ENCODE measurements at regions not wholly inside any gene's neighbourhood (a gene's known extent, or its start where the extent isn't known, plus 50 kb on each side); places are given as distances from the start of the nearest gene placed in this dataset.

DNA sequence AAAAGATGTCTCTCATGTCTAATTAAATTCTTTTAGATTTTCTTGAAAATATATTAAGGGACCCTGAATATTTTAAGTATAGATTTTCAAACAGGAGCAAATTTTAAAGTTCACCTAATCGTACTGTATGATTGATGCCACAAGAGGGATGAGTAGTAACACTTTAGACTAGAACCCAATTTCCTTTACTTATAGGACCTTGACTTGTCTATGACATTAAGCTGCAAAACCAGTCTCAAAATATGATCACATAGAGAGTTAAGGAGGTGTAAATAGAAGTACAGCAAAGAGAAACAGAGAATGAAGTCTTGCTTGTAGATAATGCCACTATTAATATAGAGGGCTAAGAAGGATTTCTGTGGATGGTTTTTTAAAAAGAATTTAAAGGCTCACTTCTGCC lies 312.9 kb upstream of the PRR16 start:
- TF ChIP-seq POLR2A (IDR thresholded peaks at IDR 0.05) = no peak
- TF ChIP-seq, protein P1, sequence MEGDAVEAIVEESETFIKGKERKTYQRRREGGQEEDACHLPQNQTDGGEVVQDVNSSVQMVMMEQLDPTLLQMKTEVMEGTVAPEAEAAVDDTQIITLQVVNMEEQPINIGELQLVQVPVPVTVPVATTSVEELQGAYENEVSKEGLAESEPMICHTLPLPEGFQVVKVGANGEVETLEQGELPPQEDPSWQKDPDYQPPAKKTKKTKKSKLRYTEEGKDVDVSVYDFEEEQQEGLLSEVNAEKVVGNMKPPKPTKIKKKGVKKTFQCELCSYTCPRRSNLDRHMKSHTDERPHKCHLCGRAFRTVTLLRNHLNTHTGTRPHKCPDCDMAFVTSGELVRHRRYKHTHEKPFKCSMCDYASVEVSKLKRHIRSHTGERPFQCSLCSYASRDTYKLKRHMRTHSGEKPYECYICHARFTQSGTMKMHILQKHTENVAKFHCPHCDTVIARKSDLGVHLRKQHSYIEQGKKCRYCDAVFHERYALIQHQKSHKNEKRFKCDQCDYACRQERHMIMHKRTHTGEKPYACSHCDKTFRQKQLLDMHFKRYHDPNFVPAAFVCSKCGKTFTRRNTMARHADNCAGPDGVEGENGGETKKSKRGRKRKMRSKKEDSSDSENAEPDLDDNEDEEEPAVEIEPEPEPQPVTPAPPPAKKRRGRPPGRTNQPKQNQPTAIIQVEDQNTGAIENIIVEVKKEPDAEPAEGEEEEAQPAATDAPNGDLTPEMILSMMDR (IDR thresholded peaks at IDR 0.05) = no peak
